Keratinocyte (primary cell): ENCODE measurements at regions not wholly inside any gene's neighbourhood (a gene's known extent, or its start where the extent isn't known, plus 50 kb on each side); places are given as distances from the start of the nearest gene placed in this dataset.

Source experiments
- EZH2 ChIP-seq: IDR thresholded peaks from one replicate; pipeline ENCODE4 v1.6.1; 2012; ENCODE audit warnings: inconsistent platforms, mild to moderate bottlenecking, low read length, moderate library complexity
- TF ChIP-seq, protein P1 (sequence below), 3 experiments: IDR thresholded peaks in 1 of 3; conservative IDR thresholded peaks in 1 of 3; optimal IDR thresholded peaks in 1 of 3; 2 replicates in 2 of 3; 3 replicates in 1 of 3; pipeline versions ENCODE3 to v1.5.1; 2011; ENCODE audit warnings: low read length in 3 of 3, mild to moderate bottlenecking in 3 of 3, moderate library complexity in 2 of 3, control low read depth in 1 of 3, inconsistent platforms in 1 of 3; ENCODE audit not compliant: insufficient read depth in 2 of 3; ENCODE audit errors: extremely low read depth in 1 of 3

DNA sequence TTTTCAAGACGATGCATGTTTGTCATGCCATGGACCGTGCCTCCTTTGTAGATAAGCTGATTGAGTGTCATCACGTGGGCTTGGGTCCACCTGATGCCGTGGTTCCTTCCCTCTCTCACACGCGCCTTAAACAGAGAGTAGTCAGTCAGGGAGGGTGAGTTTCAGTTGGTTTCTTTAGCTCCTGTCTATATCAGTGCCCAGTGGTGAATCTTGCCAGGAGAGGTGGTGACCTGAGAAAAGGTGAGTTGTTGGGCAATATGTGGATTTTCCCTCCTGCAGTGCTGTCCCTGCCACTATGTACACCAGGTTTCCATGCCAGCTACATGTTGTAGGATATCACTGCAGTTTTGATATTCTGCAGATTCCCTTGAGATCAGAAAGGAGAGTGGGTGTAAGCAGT is 129.7 kb downstream of the LAT start:
- TF ChIP-seq, protein P1, sequence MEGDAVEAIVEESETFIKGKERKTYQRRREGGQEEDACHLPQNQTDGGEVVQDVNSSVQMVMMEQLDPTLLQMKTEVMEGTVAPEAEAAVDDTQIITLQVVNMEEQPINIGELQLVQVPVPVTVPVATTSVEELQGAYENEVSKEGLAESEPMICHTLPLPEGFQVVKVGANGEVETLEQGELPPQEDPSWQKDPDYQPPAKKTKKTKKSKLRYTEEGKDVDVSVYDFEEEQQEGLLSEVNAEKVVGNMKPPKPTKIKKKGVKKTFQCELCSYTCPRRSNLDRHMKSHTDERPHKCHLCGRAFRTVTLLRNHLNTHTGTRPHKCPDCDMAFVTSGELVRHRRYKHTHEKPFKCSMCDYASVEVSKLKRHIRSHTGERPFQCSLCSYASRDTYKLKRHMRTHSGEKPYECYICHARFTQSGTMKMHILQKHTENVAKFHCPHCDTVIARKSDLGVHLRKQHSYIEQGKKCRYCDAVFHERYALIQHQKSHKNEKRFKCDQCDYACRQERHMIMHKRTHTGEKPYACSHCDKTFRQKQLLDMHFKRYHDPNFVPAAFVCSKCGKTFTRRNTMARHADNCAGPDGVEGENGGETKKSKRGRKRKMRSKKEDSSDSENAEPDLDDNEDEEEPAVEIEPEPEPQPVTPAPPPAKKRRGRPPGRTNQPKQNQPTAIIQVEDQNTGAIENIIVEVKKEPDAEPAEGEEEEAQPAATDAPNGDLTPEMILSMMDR (optimal IDR thresholded peaks at IDR 0.05 in 1 of 3, IDR thresholded peaks at IDR 0.05 in 1 of 3, conservative IDR thresholded peaks at IDR 0.05 in 1 of 3; ENCODE audit: extremely low read depth in 1 of 3, insufficient read depth in 2 of 3, low read length in 3 of 3), result no peak
- TF ChIP-seq EZH2, result no peak
